Erythroblast (primary cell): ENCODE measurements at regions not wholly inside any gene's neighbourhood (a gene's known extent, or its start where the extent isn't known, plus 50 kb on each side); places are given as distances from the start of the nearest gene placed in this dataset.
"Not testable (repeated sequence)": the region's sequence is repeated elsewhere in the genome, so short reads cannot be mapped to it uniquely, and the experiment has no call there.

Experiments
- DNase-seq, 2 experiments: peaks; one replicate each; lab custom pipeline; 2025; lab: John Stamatoyannopoulos, UW
- GATA1 ChIP-seq: IDR thresholded peaks from 2 replicates; pipeline ENCODE4 v1.6.1; 2011; ENCODE audit warnings: low read depth, mild to moderate bottlenecking, control low read depth, low read length, moderate library complexity
- POLR2A ChIP-seq: IDR thresholded peaks from 2 replicates; pipeline ENCODE4 v1.6.1; 2011; ENCODE audit warnings: mild to moderate bottlenecking, low read length

DNA sequence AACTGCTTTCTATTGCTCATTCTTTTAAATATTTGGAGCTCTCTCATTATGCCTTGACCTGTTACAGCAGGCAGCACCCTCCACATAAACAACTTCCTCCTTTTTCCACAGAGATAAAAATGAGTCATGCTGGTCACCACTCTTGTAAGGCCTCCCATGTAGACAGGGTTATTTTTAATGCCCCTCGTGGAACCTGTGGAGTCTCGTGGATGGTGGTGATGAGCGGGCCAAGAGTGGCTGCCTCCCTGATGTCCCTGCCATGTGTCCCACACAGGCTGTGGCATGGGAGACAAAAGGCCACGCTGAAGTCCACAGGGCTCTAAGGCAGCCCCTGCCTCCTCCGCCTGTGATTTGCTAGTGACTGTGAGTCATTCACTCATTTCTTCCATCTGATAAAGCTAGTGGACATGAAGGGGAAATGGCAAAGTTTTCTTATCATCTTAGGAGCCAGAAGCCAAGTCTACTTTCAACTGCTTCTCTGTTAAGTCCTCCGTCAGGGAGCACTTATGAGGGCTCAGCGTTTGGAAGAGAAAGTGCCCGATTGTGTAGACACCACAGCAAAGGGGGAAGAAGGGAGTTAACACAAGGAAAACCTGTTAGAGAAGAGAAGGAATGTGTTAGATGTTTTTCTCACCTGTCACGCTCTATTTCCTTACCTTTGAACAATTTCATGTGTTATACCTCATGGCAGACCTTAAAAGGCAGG, 121.6 kb upstream of the FAT1 start:
- DNase-seq, result peak; percentile 63 to 70

DNA sequence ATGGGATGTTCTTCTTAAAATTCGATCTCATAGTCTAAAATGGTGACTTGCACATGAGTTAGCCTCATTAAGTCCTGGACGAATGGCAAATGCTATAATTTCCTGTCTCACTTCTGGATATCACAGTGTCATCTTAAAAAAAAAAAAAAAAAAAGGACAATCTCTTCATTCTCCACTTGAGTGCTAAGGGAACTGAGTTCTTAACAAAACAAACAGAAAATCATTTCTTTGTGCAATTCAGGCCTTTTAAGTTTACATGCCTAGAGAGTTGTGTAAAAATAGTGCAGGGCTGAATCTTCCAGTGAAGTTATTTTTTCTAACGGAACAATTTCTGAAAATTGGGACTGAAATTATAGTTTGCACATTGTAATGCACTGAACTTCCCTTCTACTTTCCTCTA, 122.8 kb upstream of the FAT1 start:
- no peak for DNase-seq
- TF ChIP-seq GATA1 (no peak), POLR2A (no peak)

More for the DNA sequence above, 121.6 kb upstream of the FAT1 start:
- TF ChIP-seq GATA1 (no peak), POLR2A (peak; percentile 34)

DNA sequence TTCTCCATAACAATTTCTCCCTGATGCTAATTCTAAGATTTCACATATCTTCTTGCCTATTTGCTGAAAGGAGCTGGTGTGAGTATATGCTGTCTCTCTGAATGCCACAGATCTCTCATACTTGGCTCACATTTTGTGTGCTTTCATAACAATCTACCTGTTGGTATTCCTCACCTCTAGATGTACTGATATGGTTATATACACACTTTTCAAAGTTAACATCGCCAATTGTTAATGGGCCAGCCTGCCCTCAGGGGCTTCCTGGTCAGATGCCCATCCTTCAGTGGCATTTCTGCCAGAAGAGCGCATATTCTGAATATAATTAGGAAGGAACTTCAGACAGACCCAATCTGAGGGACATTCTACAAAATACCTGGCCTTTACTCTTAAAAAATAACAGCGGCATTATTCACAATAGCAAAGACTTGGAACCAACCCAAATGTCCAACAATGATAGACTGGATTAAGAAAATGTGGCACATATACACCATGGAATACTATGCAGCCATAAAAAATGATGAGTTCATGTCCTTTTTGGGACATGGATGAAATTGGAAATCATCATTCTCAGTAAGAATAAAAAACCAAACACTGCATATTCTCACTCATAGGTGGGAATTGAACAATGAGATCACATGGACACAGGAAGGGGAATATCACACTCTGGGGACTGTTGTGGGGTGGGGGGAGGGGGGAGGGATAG, 123.9 kb upstream of the FAT1 start:
- DNase-seq, result not testable (repeated sequence)

DNA sequence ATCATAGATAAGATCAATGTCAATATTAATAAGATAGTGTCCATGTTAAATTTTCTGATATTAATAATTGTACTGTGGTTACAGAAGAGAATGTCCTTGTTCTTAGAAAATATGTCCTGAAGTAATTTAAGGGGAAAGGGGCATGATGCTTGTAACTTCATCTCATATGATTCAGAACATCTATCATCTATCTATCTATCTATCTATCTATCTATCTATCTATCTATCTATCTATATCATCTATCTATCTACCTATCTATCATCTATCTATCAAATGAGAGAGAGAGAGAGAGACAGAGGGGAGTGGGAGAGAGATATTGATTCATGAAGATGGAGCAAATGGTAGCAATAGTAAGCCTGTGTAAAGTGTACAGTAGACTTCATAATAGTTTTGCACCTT, 124.8 kb upstream of the FAT1 start:
- no peak for DNase-seq
- TF ChIP-seq POLR2A, result no peak
- TF ChIP-seq GATA1, result no peak

DNA sequence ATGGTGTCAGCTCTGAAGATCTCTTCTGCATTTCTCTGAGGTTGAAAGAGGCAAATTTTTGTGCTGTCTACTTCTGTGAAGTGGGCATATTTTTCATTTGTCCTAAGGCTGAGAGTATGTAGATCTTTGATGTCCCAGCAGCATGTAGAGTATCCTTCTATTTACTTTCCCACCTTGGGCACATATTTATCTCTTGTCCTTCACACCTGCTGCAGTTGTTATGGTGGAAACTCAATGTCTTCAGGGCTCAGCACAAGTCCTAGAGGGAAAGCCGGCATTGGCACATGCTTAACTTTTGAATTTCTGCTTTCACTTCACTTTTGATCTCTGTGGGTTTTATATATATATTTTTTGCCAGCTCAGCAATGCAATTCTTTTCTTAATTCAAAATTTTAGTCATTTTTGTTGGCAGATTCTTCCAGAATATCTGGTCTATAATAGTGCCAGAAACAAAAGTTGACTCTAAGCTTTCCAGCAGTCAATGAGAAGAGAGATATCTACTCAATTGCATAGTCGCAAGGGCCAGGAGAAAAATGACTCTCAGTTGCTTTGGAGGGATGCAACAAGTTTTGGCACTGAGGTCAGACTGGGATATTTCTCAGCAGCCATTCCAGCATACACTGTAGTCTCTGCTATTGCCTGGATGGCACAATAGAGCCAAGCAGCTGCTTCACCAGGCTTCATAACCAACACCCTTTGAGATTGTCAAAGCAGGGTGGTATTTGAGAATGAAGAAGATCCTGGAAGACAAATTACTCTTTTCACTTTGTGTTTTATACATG, 127.8 kb upstream of the FAT1 start:
- TF ChIP-seq POLR2A (no peak), GATA1 (no peak)
- no peak for DNase-seq

DNA sequence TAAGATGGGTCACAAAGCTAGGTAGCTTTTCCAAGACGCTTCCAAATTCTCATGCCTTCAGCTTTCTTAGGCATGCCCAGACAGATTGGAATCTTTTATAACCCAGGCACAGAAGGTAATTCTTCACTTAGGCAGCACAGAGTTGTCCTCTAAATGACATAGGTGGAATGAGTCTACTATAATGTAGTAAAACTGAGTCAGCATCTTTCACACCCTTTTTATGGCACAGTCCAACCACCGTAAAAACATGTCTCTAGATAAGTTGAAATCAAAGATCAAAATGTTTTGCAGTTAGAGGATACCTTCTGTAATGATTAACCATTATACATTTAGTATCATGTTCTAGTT, 128.4 kb upstream of the FAT1 start:
- TF ChIP-seq GATA1 (no peak), POLR2A (no peak)
- DNase-seq, result no peak

DNA sequence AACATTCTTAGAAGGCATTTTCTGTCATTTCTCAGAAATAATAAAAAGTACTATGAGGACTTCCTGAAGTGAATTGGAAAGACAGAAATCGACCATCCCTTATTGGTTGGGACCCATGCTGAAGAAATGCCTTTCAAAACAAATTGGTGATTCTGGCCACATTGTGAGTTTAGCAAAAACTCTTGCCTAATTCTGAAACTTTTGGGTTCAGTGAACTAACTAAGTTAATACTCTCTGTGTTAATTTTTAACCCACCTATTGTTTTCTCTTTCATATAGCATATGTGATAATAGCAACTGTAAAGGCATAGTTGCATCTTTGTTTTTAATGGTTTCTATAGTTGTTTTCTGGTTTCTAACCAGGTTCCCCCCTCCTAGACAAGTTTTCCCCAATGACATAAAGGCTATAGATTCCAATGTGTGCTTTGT, 129.3 kb upstream of the FAT1 start:
- no peak for DNase-seq
- no peak for TF ChIP-seq POLR2A
- no peak for TF ChIP-seq GATA1

DNA sequence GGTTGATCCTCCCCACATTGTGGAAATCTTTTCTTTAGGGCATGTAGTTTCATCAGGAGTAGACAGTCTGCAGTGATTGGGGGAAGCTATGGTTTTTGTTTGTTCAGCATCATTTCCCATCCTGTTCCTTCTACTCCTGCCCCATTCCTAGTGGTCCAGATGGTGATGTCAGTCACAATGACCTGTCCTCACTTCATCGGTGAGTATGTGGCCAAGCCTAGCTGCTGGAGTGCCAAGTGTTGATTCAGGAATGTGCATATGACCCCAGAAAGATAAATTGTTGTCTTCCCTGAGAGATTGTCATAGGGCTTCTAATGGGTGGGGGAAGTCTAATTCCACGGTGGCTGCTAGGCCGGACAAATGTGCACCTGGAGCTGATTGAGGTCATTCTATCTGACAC, 130.6 kb upstream of the FAT1 start:
- TF ChIP-seq POLR2A, result no peak
- TF ChIP-seq GATA1, result no peak
- DNase-seq, result no peak

DNA sequence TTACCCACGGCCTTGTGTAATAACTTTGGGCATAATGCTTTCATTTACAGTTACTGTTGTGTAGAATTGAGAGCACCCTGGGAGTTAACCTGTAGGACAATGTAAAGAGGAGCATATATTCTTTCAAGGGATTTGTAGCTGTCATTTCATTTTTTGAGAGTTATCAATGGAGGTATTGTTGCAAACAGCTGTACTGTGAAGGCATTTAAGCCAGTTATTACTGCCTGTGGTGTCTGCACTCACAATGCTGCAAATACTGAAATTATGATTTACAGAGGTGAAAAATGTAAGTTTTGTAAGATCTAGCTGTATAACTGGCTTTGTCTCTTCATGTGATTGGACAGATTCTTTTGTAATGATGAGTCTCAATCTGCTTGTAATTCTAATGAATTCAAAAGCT, 131.5 kb upstream of the FAT1 start:
- no peak for DNase-seq
- no peak for TF ChIP-seq POLR2A
- no peak for TF ChIP-seq GATA1

DNA sequence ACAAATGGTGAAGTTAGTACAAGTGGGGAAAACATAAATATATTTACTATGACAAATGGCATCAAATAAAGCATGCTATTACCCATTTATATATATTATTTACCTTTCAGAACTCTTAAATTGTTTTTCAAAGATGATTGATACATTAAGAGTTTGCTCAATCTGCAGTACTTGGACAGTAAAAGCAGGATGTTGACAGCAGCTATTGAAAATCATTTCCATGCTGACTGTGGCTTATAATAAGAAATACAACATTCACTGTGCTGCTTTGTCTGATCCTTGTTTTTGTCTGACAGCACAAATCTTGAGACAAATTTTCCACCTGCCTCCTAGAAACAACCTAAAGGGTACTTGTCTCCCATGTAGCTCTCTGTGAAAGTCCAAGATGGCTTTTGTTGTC, 134.1 kb upstream of the FAT1 start:
- DNase-seq, result no peak
- TF ChIP-seq GATA1 (no peak), POLR2A (no peak)

DNA sequence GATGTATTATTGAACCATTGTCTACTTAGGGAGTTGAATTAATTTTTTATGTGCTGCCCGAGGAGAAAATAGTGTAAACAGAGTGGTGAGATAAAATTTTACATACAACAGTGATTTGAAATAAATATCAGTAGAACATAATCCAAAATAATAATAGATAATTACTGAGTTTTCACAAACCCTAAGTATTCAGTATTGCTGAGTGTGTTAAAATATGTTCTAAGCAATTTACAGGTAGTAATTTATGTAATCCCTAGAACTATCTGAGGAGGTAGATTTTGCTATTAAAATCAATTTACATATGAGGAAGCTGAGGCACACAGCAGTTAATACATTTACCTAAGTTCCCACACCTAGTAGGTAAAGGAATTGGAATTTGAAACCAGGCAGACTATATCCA, 134.7 kb upstream of the FAT1 start:
- DNase-seq, result no peak
- TF ChIP-seq GATA1, result no peak
- TF ChIP-seq POLR2A, result no peak

DNA sequence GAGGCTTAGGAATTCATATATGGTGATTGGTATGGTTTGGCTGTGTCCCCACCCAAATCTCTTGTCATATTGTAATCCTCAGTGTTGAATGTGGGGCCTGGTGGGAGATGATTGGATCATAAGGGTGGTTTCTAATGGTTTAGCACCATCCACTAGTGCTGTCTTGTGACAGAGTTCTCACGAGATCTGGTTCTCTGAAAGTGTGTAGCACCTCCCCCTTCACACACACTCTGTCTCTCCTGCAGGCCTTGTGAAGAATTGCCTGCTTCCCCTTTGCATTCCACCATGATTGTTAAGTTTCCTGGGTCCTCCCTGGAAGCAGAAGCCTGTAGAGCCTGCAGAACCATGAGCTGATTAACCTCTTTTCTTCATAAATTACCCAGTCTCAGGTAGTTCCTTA, 135.8 kb upstream of the FAT1 start:
- no peak for DNase-seq
- no peak for TF ChIP-seq GATA1
- no peak for TF ChIP-seq POLR2A

DNA sequence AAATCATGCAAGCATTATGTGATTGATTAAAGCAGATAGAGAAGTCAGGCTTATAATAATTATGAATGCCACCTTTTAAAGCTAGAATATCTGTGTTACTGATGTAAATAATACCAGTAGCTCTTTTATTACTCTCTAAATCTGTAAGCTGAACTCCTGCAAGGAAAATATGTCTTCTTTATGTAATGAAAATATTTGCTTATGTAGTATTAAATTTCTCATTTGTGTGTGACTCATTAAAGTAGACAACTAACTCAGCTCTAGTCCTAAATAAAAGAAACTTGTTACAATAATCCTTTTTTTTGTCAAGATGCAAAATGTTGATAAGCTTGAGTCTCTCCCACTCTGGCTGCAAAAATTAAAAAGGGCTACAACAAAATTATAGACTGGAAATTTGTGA, 137.7 kb upstream of the FAT1 start:
- TF ChIP-seq POLR2A (no peak), GATA1 (no peak)
- no peak for DNase-seq

DNA sequence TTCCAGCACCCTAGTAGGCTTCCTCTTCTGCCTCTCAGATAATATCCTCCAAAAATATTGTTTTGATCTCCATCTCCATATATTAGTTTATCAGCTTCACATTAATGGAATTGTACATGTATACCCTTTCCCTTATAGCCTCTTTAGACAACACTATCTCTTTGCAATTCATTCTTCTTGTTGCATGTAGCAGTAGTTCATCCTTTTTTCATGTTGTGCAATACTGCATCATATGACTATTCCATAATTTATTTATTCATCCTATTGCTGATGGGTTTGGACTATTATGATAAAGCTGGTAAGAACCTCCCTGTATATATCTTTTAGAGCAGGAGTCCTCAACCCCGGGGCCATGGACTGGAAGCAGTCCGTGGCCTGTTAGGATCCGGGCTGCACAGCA, 148.2 kb upstream of the FAT1 start:
- DNase-seq, result no peak

DNA sequence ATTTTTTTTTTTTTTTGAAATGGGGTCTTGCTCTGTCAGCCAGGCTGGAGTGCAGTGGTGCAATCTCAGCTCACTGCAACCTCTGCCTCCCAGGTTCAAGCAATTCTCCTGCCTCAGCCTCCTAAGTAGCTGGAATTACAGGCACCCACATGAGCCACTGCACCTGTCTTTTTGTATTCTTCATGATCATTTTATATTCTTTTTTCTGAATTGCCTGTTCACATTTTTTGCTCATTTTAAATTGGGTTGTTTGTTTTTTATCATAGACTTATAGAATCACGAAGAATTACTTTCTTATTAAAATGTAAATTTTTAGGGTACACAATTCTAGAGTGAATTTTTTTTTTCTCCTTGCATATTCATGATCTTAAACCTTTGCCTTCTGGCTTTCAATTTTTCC, 149.4 kb upstream of the FAT1 start:
- not testable (repeated sequence) for DNase-seq

More for the DNA sequence above, 148.2 kb upstream of the FAT1 start:
- TF ChIP-seq GATA1, result no peak
- no peak for TF ChIP-seq POLR2A
